CD14-positive monocyte (primary cell): ENCODE measurements at regions not wholly inside any gene's neighbourhood (a gene's known extent, or its start where the extent isn't known, plus 50 kb on each side); places are given as distances from the start of the nearest gene placed in this dataset.

Experiments used
- DNase-seq, 3 donors: peaks; one replicate each; pipeline ENCODE4 v3.0.0-alpha.2; 2011 to 2022
- H2AFZ ChIP-seq: 2 replicates; pipeline ENCODE4 v1.6.0; 2012; ENCODE audit warnings: mild to moderate bottlenecking, low read depth, low read length, inconsistent platforms; ENCODE audit not compliant: insufficient read depth, poor library complexity, severe bottlenecking
- H3K27ac ChIP-seq, 2 donors: 1 replicate in 1 of 2; 2 replicates in 1 of 2; pipeline ENCODE4 v1.5.1; 2012 to 2013; ENCODE audit warnings: low read length in 2 of 2, control low read depth in 1 of 2, inconsistent platforms in 1 of 2, low read depth in 1 of 2, mild to moderate bottlenecking in 1 of 2
- H3K27me3 ChIP-seq, 2 donors: one replicate each; pipeline versions ENCODE4 v1.6.0 to v1.6.1; 2011 to 2013; ENCODE audit warnings: low read length in 2 of 2; ENCODE audit not compliant: control insufficient read depth in 2 of 2, insufficient read depth in 2 of 2
- H3K36me3 ChIP-seq, 2 donors: replicated peaks in 1 of 2; 1 replicate in 1 of 2; 2 replicates in 1 of 2; pipeline versions ENCODE4 v1.5.1 to v1.6.1; 2012 to 2013; ENCODE audit warnings: low read length in 2 of 2, control low read depth in 1 of 2, inconsistent platforms in 1 of 2, mild to moderate bottlenecking in 1 of 2; ENCODE audit not compliant: insufficient read depth in 2 of 2, control insufficient read depth in 1 of 2
- H3K4me1 ChIP-seq, 2 donors: 1 replicate in 1 of 2; 2 replicates in 1 of 2; pipeline versions ENCODE4 v1.5.1 to v1.6.1; 2012 to 2013; ENCODE audit warnings: low read length in 2 of 2, control low read depth in 1 of 2, inconsistent platforms in 1 of 2, mild to moderate bottlenecking in 1 of 2, moderate library complexity in 1 of 2; ENCODE audit not compliant: insufficient read depth in 2 of 2, control insufficient read depth in 1 of 2
- H3K4me2 ChIP-seq: replicated peaks from 2 replicates; pipeline ENCODE3; 2012; ENCODE audit warnings: low read length, moderate library complexity, mild to moderate bottlenecking; ENCODE audit not compliant: poor library complexity, severe bottlenecking; ENCODE audit errors: extremely low read depth
- H3K4me3 ChIP-seq, 3 experiments: fragments of 200-600 bp in 1 of 3; sonication (generic) in 1 of 3; replicated peaks in 1 of 3; 1 replicate in 2 of 3; 2 replicates in 1 of 3; pipeline ENCODE4 v1.5.1; 2011 to 2013; ENCODE audit warnings: low read length in 3 of 3, mild to moderate bottlenecking in 3 of 3, control low read depth in 2 of 3, low read depth in 2 of 3, inconsistent platforms in 1 of 3, moderate library complexity in 1 of 3
- H3K79me2 ChIP-seq: 2 replicates; pipeline ENCODE4 v1.6.0; 2012; ENCODE audit warnings: mild to moderate bottlenecking, control low read depth, inconsistent platforms, low read length, moderate library complexity; ENCODE audit not compliant: insufficient read depth
- H3K9ac ChIP-seq: 2 replicates; pipeline ENCODE4 v1.6.0; 2017; ENCODE audit warnings: low read length, mild to moderate bottlenecking; ENCODE audit not compliant: insufficient read depth, poor library complexity, severe bottlenecking
- H3K9me3 ChIP-seq, 2 donors: replicated peaks in 1 of 2; 1 replicate in 1 of 2; 2 replicates in 1 of 2; pipeline versions ENCODE4 v1.5.1 to v1.6.1; 2012 to 2013; ENCODE audit warnings: low read length in 2 of 2, control low read depth in 1 of 2; ENCODE audit not compliant: control insufficient read depth in 1 of 2, insufficient read depth in 1 of 2
- H4K20me1 ChIP-seq: 2 replicates; pipeline ENCODE4 v1.6.0; 2012; ENCODE audit warnings: mild to moderate bottlenecking, low read length, control low read depth, moderate library complexity; ENCODE audit not compliant: insufficient read depth
- H3K27ac Mint-ChIP-seq, 7 donors: one replicate each; pipeline ENCODE4 v1.8.0; 2020; ENCODE audit warnings: mild to moderate bottlenecking in 7 of 7, mixed read lengths in 7 of 7, moderate library complexity in 6 of 7, inconsistent platforms in 2 of 7
- H3K27me3 Mint-ChIP-seq, 3 donors: one replicate each; pipeline ENCODE4 v1.8.0; 2021 to 2022; ENCODE audit warnings: low read depth in 3 of 3, mild to moderate bottlenecking in 3 of 3, mixed read lengths in 3 of 3, moderate library complexity in 3 of 3, inconsistent platforms in 1 of 3
- H3K36me3 Mint-ChIP-seq, 2 donors: one replicate each; pipeline ENCODE4 v1.8.0; 2020; ENCODE audit warnings: mixed read lengths in 2 of 2, inconsistent platforms in 1 of 2, mild to moderate bottlenecking in 1 of 2
- H3K4me1 Mint-ChIP-seq: one replicate; pipeline ENCODE4 v1.8.0; 2020; ENCODE audit warnings: mild to moderate bottlenecking, mixed read lengths
- H3K4me3 Mint-ChIP-seq, 2 donors: one replicate each; pipeline ENCODE4 v1.8.0; 2020; ENCODE audit warnings: mild to moderate bottlenecking in 2 of 2, mixed read lengths in 2 of 2, moderate library complexity in 1 of 2
- H3K9me3 Mint-ChIP-seq, 7 donors: one replicate each; pipeline ENCODE4 v1.8.0; 2020 to 2022; ENCODE audit warnings: mixed read lengths in 7 of 7, mild to moderate bottlenecking in 6 of 7, moderate library complexity in 6 of 7, inconsistent platforms in 2 of 7
- CTCF ChIP-seq: fragments of 200-600 bp; IDR thresholded peaks from one replicate; pipeline ENCODE4 v1.8.0; 2022; ENCODE audit warnings: antibody characterized with exemption, mild to moderate bottlenecking
- WGBS: methylation state at CpG from one replicate; pipeline ENCODE4 v1.1.5; 2013; ENCODE audit warnings: missing lambda C conversion rate; ENCODE audit not compliant: insufficient coverage; 5-methylcytosine and 5-hydroxymethylcytosine counted together
- intact Hi-C, 2 donors: fragments of 100-400 bp; cut with micrococcal nuclease; formaldehyde crosslinking; loops; one replicate each; pipeline versions ENCODE4 v1.15.0 to v1.15.1; 2023

GRCh38 chr1:187464320-187464719 lies 635.6 kb downstream of the PLA2G4A start:
- Mint-ChIP-seq H3K36me3 (no peaks in the 10 kb centered on the region), H3K27me3 (no peaks in the 10 kb centered on the region), H3K27ac (no peak overlapping the region), H3K4me3 (no peak overlapping the region), H3K9me3 (peaks cover 10 to 20% (median 15%) of the 10 kb centered on the region in 7 donors), H3K4me1 (no peaks in the 10 kb centered on the region)
- intact Hi-C loops, result no loop called here
- no peak for DNase-seq
- no peak overlapping the region for H3K4me3 ChIP-seq
- no peaks in the 10 kb centered on the region for H3K4me1 ChIP-seq
- H2AFZ ChIP-seq, result no peak overlapping the region
- H3K9ac ChIP-seq, result no peak overlapping the region
- no peaks in the 10 kb centered on the region for H3K36me3 ChIP-seq
- H3K4me2 ChIP-seq, result no peak overlapping the region
- no peaks in the 10 kb centered on the region for H3K27me3 ChIP-seq
- H3K27ac ChIP-seq, result no peak overlapping the region
- no peak for TF ChIP-seq CTCF
- no CpG with 5 or more reads among the region's 1 CpG for WGBS
- peaks cover 7 to 17% of the 10 kb centered on the region in 2 donors for H3K9me3 ChIP-seq
- no peaks in the 10 kb centered on the region for H4K20me1 ChIP-seq
- H3K79me2 ChIP-seq, result no peaks in the 10 kb centered on the region

- 67% methylated on average over 1 of the region's 2 CpGs for WGBS
- no peaks in the 10 kb centered on the region for H3K4me1 Mint-ChIP-seq
- Histone ChIP-seq H3K4me3 (no peak overlapping the region), H3K4me2 (no peak overlapping the region), H3K79me2 (no peaks in the 10 kb centered on the region), H3K4me1 (no peaks in the 10 kb centered on the region), H3K9ac (no peak overlapping the region), H4K20me1 (no peaks in the 10 kb centered on the region), H3K9me3 (peaks cover 12 to 17% of the 10 kb centered on the region in 2 donors), H2AFZ (no peak overlapping the region), H3K27ac (no peak overlapping the region), H3K36me3 (no peaks in the 10 kb centered on the region), H3K27me3 (no peaks in the 10 kb centered on the region)
- no peak overlapping the region for H3K27ac Mint-ChIP-seq
- peaks cover 10 to 20% (median 16%) of the 10 kb centered on the region in 7 donors for H3K9me3 Mint-ChIP-seq
- DNase-seq, result no peak
- H3K27me3 Mint-ChIP-seq, result no peaks in the 10 kb centered on the region
- no peaks in the 10 kb centered on the region for H3K36me3 Mint-ChIP-seq
- TF ChIP-seq CTCF, result no peak
- intact Hi-C loops, result no loop called here
- no peak overlapping the region for H3K4me3 Mint-ChIP-seq
These were observed 636.7 kb downstream of the PLA2G4A start for GRCh38 chr1:187465441-187465840.
